GM19035 (cell line): ENCODE measurements at regions not wholly inside any gene's neighbourhood (a gene's known extent, or its start where the extent isn't known, plus 50 kb on each side); places are given as distances from the start of the nearest gene placed in this dataset.
"Not testable (repeated sequence)": the region's sequence is repeated elsewhere in the genome, so short reads cannot be mapped to it uniquely, and the experiment has no call there.

ENCODE experiments used
- ATAC-seq: cut with Tn5 transposase; IDR thresholded peaks from one replicate; pipeline ENCODE4 v1.9.1; 2021; ENCODE audit not compliant: unreplicated experiment

DNA sequence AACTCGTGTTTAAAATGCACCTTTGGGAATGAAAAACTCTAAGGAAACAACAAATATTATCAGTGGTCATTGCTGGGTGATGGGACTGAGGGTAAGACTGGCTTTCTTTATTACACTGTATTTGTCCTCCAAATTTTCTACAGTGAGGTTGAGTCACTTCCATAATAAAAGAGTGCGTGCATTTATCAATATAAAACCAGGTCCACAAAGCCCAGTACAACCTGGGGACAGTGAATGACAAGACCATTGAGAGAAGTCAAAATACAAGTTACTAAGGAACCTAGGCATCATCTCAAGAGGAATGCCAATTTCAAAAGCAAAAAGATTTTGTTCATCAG lies 76.4 kb downstream of the MAGED4 start:
- no peak for ATAC-seq

DNA sequence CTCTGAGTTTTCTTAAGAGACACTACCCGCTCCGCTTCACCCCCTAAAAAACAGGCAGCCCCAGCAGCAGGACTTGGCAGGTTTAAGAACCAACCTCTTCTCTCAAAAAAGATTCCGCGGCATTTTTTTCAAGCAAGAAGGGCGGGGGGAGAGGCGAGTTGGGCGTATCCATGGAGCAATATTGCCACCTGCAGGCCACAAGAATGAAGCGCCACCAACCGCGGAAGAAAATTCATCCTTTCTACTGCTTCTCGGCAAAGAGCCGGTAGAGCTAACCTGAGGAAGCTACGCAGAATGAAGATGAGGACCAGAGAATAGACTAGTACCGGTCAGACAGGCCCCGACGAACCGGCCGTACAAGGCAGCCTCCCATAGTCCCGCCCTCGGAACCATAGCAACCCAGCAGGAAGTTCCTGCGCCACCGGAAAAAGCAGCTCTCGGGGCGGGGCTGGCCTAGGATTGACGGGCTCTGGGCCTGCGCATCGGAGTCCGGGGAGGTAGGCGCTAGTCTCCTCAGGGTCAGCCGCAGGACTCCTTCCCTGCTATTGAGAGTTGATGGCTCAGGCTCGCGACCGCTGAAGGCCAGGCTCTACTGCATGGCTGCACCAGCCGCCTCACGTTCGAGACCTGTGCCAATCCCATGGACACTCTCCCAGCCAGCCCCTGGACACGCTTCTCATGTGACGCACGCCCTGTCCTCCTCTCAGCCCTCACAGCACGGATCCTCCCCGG lies 76.9 kb downstream of the MAGED4 start:
- peak; percentile 98 for ATAC-seq

DNA sequence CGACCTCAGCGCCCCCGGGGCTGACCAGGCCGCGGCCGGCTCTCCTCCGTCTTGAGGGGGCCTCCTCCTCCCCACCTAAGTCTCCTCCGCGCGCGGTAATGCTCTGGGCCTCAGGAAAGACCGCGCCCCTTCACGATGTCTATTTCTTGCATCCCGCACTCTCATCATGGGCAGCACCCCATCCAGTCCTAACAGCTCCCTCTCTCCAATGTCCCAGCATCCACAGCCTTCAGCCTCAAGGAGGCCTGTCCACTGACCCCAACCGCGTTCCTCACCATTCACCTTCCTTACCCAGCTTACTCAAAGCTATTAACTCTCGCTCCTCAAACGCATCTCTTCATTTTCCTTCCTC lies 77.5 kb downstream of the MAGED4 start:
- peak; percentile 3 for ATAC-seq

DNA sequence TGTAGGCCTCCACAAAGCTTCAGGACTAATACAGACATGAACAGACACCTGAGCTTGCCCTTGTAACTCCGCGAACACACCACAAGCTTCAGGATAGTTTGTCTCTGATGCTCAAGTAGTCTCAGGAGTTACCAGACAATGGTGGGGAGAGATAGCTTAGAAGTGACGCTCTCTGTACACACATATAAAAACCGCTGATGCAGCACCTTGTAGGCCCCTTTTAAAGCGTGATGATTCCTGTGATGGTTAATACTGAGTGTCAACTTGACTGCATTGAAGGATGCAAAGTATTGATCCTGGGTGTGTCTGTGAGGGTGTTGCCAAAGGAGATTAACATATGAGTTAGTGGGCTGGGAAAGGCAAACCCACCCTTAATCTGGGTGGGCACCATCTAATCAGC lies 78.7 kb downstream of the MAGED4 start:
- ATAC-seq = no peak

DNA sequence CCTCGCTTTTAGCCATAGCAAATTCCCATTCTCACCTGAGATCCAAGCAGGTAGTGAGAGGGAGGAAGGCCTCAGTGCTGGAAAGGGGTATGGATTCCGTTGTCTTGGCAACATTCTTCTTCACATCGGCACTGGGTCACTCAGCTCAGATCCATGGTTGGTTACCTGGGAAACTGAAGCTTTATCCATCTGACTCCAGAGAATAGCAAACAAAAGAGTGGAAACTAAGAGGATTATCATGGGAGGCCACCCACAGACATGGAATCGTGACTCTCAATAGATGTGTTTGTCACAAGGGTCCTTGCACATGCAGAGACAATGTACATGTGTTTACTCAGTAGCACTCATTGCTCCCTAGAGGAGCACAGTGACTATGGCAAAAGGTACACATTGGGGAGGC lies 81.0 kb downstream of the MAGED4 start:
- no peak for ATAC-seq

DNA sequence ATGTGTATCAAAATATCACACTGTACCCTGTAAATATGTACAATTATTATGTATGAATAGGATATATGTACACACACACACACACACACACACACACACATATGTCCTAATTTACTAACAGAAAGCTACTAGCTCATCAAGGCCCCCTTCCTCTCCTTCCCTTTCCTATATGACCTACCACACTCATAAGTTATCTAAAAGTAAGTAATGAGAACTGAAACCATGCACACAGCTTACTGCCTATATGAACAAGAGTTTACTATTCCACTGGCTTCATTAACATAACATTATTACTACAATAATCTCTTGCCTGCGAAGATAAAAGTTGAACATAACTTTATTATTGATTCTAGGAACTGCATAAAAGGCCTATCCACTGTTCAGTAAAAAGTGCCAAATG lies 83.8 kb downstream of the MAGED4 start:
- not testable (repeated sequence) for ATAC-seq

DNA sequence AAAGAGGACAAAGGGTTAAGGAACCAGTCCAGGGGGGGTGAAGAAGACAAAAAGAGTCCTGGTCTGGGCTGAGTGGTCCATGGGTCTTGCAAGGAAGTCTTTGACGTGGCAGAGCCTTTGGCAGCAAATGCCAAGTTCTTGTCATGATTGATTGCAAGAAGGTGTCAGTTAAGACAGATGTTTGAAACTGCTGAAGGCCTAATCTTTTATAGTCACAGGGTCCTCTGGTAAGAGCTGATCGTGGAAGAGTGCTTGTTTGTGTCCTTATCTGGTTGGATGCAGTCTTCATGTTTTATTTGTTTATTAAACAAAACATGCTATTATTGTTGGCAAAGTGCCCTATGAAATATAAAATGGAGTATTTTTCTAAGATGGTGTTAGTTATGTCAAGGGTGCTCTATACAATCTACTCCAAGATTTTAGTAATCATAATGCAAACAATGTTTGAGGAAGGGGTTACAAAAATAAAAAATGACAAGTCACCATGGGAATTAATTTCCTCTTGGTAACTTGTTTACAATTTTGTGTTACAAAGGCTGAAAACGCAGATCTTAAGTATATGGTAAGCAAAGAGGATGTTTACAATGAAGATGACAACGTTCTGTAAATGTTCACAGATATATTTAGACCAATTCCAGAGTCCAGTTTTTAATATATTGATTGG lies 85.9 kb downstream of the MAGED4 start:
- ATAC-seq = no peak

DNA sequence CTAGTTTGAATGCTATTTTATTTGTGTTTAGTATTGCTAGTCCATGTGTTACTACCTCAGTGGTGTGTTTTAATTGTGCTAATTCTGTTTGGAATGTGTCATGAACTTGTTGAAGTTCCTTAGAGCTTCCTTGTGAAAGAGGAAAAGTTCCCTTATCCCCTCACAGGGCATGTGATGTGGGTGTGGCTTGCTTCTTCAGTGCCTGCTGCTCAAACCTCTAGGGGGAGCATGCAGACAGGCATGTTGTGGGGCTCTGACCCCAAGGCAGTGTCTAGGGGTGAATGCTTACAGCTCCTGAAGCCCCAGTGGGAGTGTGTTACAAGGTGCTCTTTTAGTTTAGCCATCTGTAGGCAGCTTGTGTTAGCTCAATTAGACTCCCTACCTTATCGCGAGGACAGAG lies 86.5 kb downstream of the MAGED4 start:
- ATAC-seq = no peak

DNA sequence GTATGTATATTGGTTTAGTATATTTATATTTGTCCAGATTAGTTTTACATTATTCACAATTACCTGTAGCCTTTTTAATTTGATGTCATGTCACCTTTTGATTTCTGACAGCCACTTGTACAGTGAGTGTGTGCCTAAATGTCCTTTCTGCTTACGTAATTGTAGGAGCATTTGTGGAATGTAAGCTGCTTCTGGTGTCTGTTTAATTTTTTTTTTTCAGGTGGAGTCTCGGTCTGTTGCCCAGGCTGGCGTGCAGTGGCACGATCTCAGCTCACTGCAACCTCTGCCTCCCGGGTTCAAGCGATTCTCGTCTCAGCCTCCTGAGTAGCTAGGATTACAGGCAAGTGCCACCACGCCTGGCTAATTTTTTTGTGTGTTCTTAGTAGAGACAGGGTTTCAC lies 91.2 kb upstream of the XAGE2 start:
- no peak for ATAC-seq

DNA sequence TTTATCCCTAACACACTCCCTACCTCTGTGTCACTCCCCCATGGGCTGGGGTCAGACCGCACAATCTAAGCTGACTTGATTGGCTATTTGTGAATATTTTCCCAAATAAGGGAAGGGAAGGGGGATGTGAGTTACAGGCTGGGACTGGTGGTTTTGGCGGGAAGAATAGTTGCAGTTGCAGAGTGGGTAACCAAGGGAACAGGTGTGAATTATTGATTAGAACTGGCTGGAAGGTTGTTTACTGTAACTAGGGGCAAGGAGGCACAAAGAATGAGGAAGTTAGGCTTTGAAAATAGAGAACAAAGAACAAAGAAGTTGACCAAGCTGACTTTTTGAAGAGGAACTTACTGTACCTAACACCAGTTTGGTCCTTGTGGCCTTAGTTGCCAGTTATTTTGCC lies 88.0 kb upstream of the XAGE2 start:
- no peak for ATAC-seq

DNA sequence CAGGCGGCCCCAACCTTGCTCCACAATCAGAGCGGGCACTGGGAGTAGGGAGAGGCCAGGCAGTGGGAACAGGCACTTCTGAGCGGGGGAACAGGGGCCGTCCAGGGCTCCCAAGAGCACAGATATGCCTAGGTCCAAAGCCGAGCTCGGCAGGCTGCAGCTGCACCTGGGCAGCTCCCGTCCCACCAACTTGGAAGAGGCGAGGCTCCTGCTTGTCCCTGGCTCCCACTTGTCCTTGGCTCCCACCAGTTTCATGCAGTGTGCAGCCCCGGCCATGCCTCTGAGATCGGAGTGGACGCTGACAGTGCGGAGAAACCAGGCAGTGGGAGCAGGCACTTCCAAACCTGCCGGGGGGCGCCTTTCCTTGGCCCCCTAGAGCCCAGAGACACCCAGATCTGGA lies 84.0 kb upstream of the XAGE2 start:
- no peak for ATAC-seq

DNA sequence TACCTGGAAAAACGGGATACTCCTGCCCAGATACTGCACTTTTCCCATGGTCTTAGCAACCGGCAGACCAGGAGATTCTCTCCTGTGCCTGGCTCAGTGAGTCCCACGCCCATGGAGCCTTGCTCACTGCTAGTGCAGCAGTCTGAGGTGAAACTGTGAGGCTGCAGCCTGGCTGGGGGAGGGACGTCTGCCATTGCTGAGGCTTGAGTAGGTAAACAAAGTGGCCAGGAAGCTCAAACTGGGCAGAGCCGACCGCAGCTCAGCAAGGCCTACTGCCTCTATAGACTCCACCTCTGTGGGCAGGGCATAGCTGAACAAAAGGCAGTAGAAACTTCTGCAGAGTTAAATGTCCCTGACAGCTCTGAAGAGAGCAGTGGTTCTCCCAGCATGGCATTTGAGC lies 69.9 kb upstream of the XAGE2 start:
- not testable (repeated sequence) for ATAC-seq

DNA sequence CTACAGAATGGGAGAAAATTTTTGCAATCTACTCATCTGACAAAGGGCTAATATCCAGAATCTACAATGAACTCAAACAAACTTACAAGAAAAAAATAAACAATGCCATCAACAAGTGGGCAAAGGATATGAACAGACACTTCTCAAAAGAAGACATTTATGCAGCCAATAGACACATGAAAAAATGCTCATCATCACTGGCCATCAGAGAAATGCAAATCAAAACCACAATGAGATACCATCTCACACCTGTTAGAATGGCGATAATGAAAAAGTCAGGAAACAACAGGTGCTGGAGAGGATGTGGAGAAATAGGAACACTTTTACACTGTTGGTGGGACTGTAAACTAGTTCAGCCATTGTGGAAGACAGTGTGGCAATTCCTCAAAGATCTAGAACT lies 60.3 kb upstream of the XAGE2 start:
- not testable (repeated sequence) for ATAC-seq
